Activated CD8-positive, alpha-beta T cell treated with anti-CD3 and anti-CD28 coated beads, Interleukin-2, amount 10 ng/mL, durations not matched to agents 7 days and 5 days (primary cell): ENCODE measurements at regions not wholly inside any gene's neighbourhood (a gene's known extent, or its start where the extent isn't known, plus 50 kb on each side); places are given as distances from the start of the nearest gene placed in this dataset.

Source experiments
- ATAC-seq: fragments of 150-1000 bp; cut with Tn5 transposase; one replicate; pipeline ENCODE4 v1.10.0; 2021; ENCODE audit warnings: moderate library complexity
- CTCF ChIA-PET: fragments of 350-600 bp; sonication (Branson Sonifier 250); formaldehyde crosslinking; loops from one replicate; lab custom pipeline; 2021; ENCODE audit warnings: antibody characterized with exemption; lab: Charles Lee
- POLR2A ChIA-PET: fragments of 350-600 bp; sonication (Branson Sonifier 250); formaldehyde crosslinking; loops from one replicate; lab custom pipeline; 2021; ENCODE audit warnings: antibody characterized with exemption; lab: Charles Lee
- DNase-seq: peaks from one replicate; pipeline ENCODE4 v3.0.0-alpha.2; 2020
- H3K27ac Mint-ChIP-seq: one replicate; pipeline ENCODE4 v1.8.0; 2021; ENCODE audit warnings: mild to moderate bottlenecking, mixed read lengths
- H3K27me3 Mint-ChIP-seq: one replicate; pipeline ENCODE4 v1.8.0; 2021; ENCODE audit warnings: low read depth, mixed read lengths
- H3K36me3 Mint-ChIP-seq: one replicate; pipeline ENCODE4 v1.8.0; 2021; ENCODE audit warnings: low read depth, mixed read lengths
- H3K4me1 Mint-ChIP-seq: one replicate; pipeline ENCODE4 v1.8.0; 2021; ENCODE audit warnings: low read depth, mixed read lengths
- H3K4me3 Mint-ChIP-seq: one replicate; pipeline ENCODE4 v1.8.0; 2021; ENCODE audit warnings: mild to moderate bottlenecking, mixed read lengths
- H3K9me3 Mint-ChIP-seq: one replicate; pipeline ENCODE4 v1.8.0; 2022; ENCODE audit warnings: mixed read lengths; ENCODE audit not compliant: insufficient read depth

- Mint-ChIP-seq H3K27ac (no peak overlapping the region), H3K4me1 (no peaks in the 10 kb centered on the region), H3K27me3 (peaks cover 2% of the 10 kb centered on the region), H3K4me3 (no peak overlapping the region), H3K9me3 (no peaks in the 10 kb centered on the region), H3K36me3 (no peaks in the 10 kb centered on the region)
- POLR2A ChIA-PET, result no interaction called here
- CTCF ChIA-PET, result no interaction called here
- DNase-seq, result no peak
- ATAC-seq, result no peak
These were observed 70.0 kb upstream of the KCNJ15 start for GRCh38 chr21:38186661-38187270.

GRCh38 chr21:38188037-38188436, 68.8 kb upstream of the KCNJ15 start:
- H3K9me3 Mint-ChIP-seq, result no peaks in the 10 kb centered on the region
- POLR2A ChIA-PET, result no interaction called here
- no peak for DNase-seq
- no peak overlapping the region for H3K27ac Mint-ChIP-seq
- CTCF ChIA-PET, result interaction anchor here (1.5 kb wide), 1 partner anchor 30 kb away, joined by 3 read pairs; no protein-coding TSS in a partner anchor
- no peaks in the 10 kb centered on the region for H3K27me3 Mint-ChIP-seq
- no peaks in the 10 kb centered on the region for H3K36me3 Mint-ChIP-seq
- H3K4me3 Mint-ChIP-seq, result no peak overlapping the region
- H3K4me1 Mint-ChIP-seq, result no peaks in the 10 kb centered on the region
- ATAC-seq, result no peak

- Mint-ChIP-seq H3K27ac (no peak overlapping the region), H3K4me3 (no peak overlapping the region), H3K4me1 (no peaks in the 10 kb centered on the region), H3K9me3 (no peaks in the 10 kb centered on the region), H3K27me3 (peaks cover 7% of the 10 kb centered on the region), H3K36me3 (no peaks in the 10 kb centered on the region)
- ChIA-PET POLR2A (no interaction called here), CTCF (no interaction called here)
- DNase-seq (no peak), ATAC-seq (no peak)
These were observed 60.8 kb upstream of the KCNJ15 start for GRCh38 chr21:38196036-38196435.

GRCh38 chr21:38202811-38203210, 54.0 kb upstream of the KCNJ15 start:
- Mint-ChIP-seq H3K27me3 (peaks cover 7% of the 10 kb centered on the region), H3K4me1 (no peaks in the 10 kb centered on the region)
- CTCF ChIA-PET, result no interaction called here

GRCh38 chr21:38203229-38203628, 53.6 kb upstream of the KCNJ15 start:
- ChIA-PET POLR2A (no interaction called here), CTCF (interaction anchor here (1.0 kb wide), 1 partner anchor 16 kb away, joined by 3 read pairs; no protein-coding TSS in a partner anchor)
- H3K27me3 Mint-ChIP-seq, result peaks cover 9% of the 10 kb centered on the region
- no peaks in the 10 kb centered on the region for H3K36me3 Mint-ChIP-seq
- no peak for ATAC-seq
- H3K9me3 Mint-ChIP-seq, result no peaks in the 10 kb centered on the region
- no peaks in the 10 kb centered on the region for H3K4me1 Mint-ChIP-seq
- no peak overlapping the region for H3K4me3 Mint-ChIP-seq
- no peak for DNase-seq
- H3K27ac Mint-ChIP-seq, result no peak overlapping the region

More at GRCh38 chr21:38202811-38203210, 54.0 kb upstream of the KCNJ15 start:
- ATAC-seq, result no peak
- DNase-seq, result no peak
- no peak overlapping the region for H3K4me3 Mint-ChIP-seq
- no peak overlapping the region for H3K27ac Mint-ChIP-seq
- POLR2A ChIA-PET, result no interaction called here
- H3K9me3 Mint-ChIP-seq, result no peaks in the 10 kb centered on the region
- no peaks in the 10 kb centered on the region for H3K36me3 Mint-ChIP-seq

GRCh38 chr21:38205940-38206339, 50.9 kb upstream of the KCNJ15 start:
- Mint-ChIP-seq H3K9me3 (no peaks in the 10 kb centered on the region), H3K27ac (no peak overlapping the region), H3K4me1 (no peaks in the 10 kb centered on the region), H3K36me3 (no peaks in the 10 kb centered on the region), H3K4me3 (no peak overlapping the region), H3K27me3 (peaks cover 3% of the 10 kb centered on the region)
- DNase-seq (no peak), ATAC-seq (no peak)
- ChIA-PET CTCF (no interaction called here), POLR2A (no interaction called here)

- H3K9me3 Mint-ChIP-seq, result no peaks in the 10 kb centered on the region
- H3K4me3 Mint-ChIP-seq, result no peak overlapping the region
- ChIA-PET CTCF (no interaction called here), POLR2A (no interaction called here)
- no peak for DNase-seq
- no peak overlapping the region for H3K27ac Mint-ChIP-seq
- no peaks in the 10 kb centered on the region for H3K4me1 Mint-ChIP-seq
- no peak for ATAC-seq
- peaks cover 6% of the 10 kb centered on the region for H3K27me3 Mint-ChIP-seq
- no peaks in the 10 kb centered on the region for H3K36me3 Mint-ChIP-seq
These were observed 50.1 kb upstream of the KCNJ15 start for GRCh38 chr21:38206646-38207045.
